IPS DF 4.7 (cell line): ENCODE measurements at regions not wholly inside any gene's neighbourhood (a gene's known extent, or its start where the extent isn't known, plus 50 kb on each side); places are given as distances from the start of the nearest gene placed in this dataset.
"Not testable (repeated sequence)": the region's sequence is repeated elsewhere in the genome, so short reads cannot be mapped to it uniquely, and the experiment has no call there.

Experiments used
- DNase-seq: peaks from one replicate; pipeline ENCODE4 v3.0.0-alpha.2; 2013; ENCODE audit warnings: low spot score; ENCODE audit errors: extremely low read depth

GRCh38 chr3:7999384-7999783 is 502.2 kb upstream of the LMCD1 start:
- peak; percentile 58 for DNase-seq

- no peak for DNase-seq
These were observed 500.3 kb upstream of the LMCD1 start for GRCh38 chr3:8001307-8001706.

- no peak for DNase-seq
These were observed 499.9 kb upstream of the LMCD1 start for GRCh38 chr3:8001712-8002111.

- no peak for DNase-seq
These were observed 489.7 kb upstream of the LMCD1 start for GRCh38 chr3:8011902-8012301.

GRCh38 chr3:8020047-8020841 is 481.4 kb upstream of the LMCD1 start:
- no peak for DNase-seq

- DNase-seq, result no peak
These were observed 473.7 kb upstream of the LMCD1 start for GRCh38 chr3:8027954-8028353.

- DNase-seq, result no peak
These were observed 451.3 kb upstream of the LMCD1 start for GRCh38 chr3:8050283-8050682.

- no peak for DNase-seq
These were observed 449.0 kb upstream of the LMCD1 start for GRCh38 chr3:8052659-8053058.

GRCh38 chr3:8068135-8068534 is 433.5 kb upstream of the LMCD1 start:
- DNase-seq, result not testable (repeated sequence)

- no peak for DNase-seq
These were observed 432.2 kb upstream of the LMCD1 start for GRCh38 chr3:8069471-8069870.

- no peak for DNase-seq
These were observed 431.6 kb upstream of the LMCD1 start for GRCh38 chr3:8070011-8070410.

- not testable (repeated sequence) for DNase-seq
These were observed 426.9 kb upstream of the LMCD1 start for GRCh38 chr3:8074740-8075139.

GRCh38 chr3:8077126-8077525 is 424.5 kb upstream of the LMCD1 start:
- no peak for DNase-seq

GRCh38 chr3:8080464-8080863 is 421.2 kb upstream of the LMCD1 start:
- DNase-seq, result no peak

- DNase-seq, result no peak
These were observed 416.1 kb upstream of the LMCD1 start for GRCh38 chr3:8085498-8085897.

GRCh38 chr3:8087951-8088350 is 413.7 kb upstream of the LMCD1 start:
- no peak for DNase-seq

GRCh38 chr3:8094415-8094814 is 407.2 kb upstream of the LMCD1 start:
- no peak for DNase-seq

GRCh38 chr3:8095724-8096123 is 405.9 kb upstream of the LMCD1 start:
- peak; percentile 58 for DNase-seq

GRCh38 chr3:8097690-8098089 is 403.9 kb upstream of the LMCD1 start:
- no peak for DNase-seq

- DNase-seq, result no peak
These were observed 397.7 kb upstream of the LMCD1 start for GRCh38 chr3:8103954-8104353.

- no peak for DNase-seq
These were observed 394.7 kb upstream of the LMCD1 start for GRCh38 chr3:8106921-8107320.

GRCh38 chr3:8110966-8111798 is 390.4 kb upstream of the LMCD1 start:
- peak; percentile 66 for DNase-seq

- DNase-seq, result no peak
These were observed 389.0 kb upstream of the LMCD1 start for GRCh38 chr3:8112587-8112986.
